IMR-90 (cell line): ENCODE measurements at regions not wholly inside any gene's neighbourhood (a gene's known extent, or its start where the extent isn't known, plus 50 kb on each side); places are given as distances from the start of the nearest gene placed in this dataset.

ENCODE experiments used
- BHLHE40 ChIP-seq: fragments of 150-350 bp; IDR thresholded peaks from 2 replicates; pipeline ENCODE4 v1.6.1; 2016; ENCODE audit warnings: mild to moderate bottlenecking, low read depth, low read length
- CEBPB ChIP-seq: IDR thresholded peaks from 2 replicates; pipeline ENCODE4 v1.6.1; 2012; ENCODE audit warnings: low read depth, low read length, improper control_type of control experiment
- CTCF ChIP-seq: conservative IDR thresholded peaks from 2 replicates; pipeline ENCODE4 v1.5.1; 2012; ENCODE audit warnings: mild to moderate bottlenecking, low read depth, low read length, improper control_type of control experiment
- ELK1 ChIP-seq: fragments of 150-350 bp; IDR thresholded peaks from 2 replicates; pipeline ENCODE4 v1.6.1; 2016; ENCODE audit warnings: low read depth, mild to moderate bottlenecking, low read length, moderate library complexity, borderline replicate concordance
- MAFK ChIP-seq: IDR thresholded peaks from 2 replicates; pipeline ENCODE4 v1.6.1; 2012; ENCODE audit warnings: low read depth, low read length, improper control_type of control experiment
- MAZ ChIP-seq: IDR thresholded peaks from 2 replicates; pipeline ENCODE4 v1.6.1; 2012; ENCODE audit warnings: low read depth, mild to moderate bottlenecking, low read length, improper control_type of control experiment, moderate library complexity, borderline replicate concordance
- MXI1 ChIP-seq: IDR thresholded peaks from 2 replicates; pipeline ENCODE4 v1.6.1; 2012; ENCODE audit warnings: low read depth, mild to moderate bottlenecking, low read length, moderate library complexity, borderline replicate concordance
- POLR2A ChIP-seq: IDR thresholded peaks from 2 replicates; pipeline ENCODE4 v1.6.1; 2012; ENCODE audit warnings: mild to moderate bottlenecking, low read depth, low read length
- RAD21 ChIP-seq: IDR thresholded peaks from 2 replicates; pipeline ENCODE4 v1.6.1; 2012; ENCODE audit warnings: low read length, improper control_type of control experiment
- RFX5 ChIP-seq: IDR thresholded peaks from 2 replicates; pipeline ENCODE4 v1.8.0; 2012; ENCODE audit warnings: low read depth, mild to moderate bottlenecking, low read length, moderate library complexity
- SMC3 ChIP-seq: fragments of 150-350 bp; IDR thresholded peaks from 2 replicates; pipeline ENCODE4 v1.6.1; 2016; ENCODE audit warnings: low read depth, mild to moderate bottlenecking, antibody characterized with exemption, low read length, moderate library complexity
- USF2 ChIP-seq: fragments of 150-350 bp; IDR thresholded peaks from 2 replicates; pipeline ENCODE4 v1.6.1; 2017; ENCODE audit warnings: mild to moderate bottlenecking, antibody characterized with exemption, low read length, low read depth

GRCh38 chr3:162936706-162937105 lies 1440.1 kb downstream of the OTOL1 start:
- no peak for TF ChIP-seq CTCF
- TF ChIP-seq POLR2A, result no peak
- no peak for TF ChIP-seq RAD21
- TF ChIP-seq ELK1, result no peak
- no peak for TF ChIP-seq BHLHE40
- TF ChIP-seq MAZ, result no peak
- TF ChIP-seq SMC3, result no peak
- no peak for TF ChIP-seq MXI1
- no peak for TF ChIP-seq RFX5
- no peak for TF ChIP-seq CEBPB
- no peak for TF ChIP-seq MAFK
- TF ChIP-seq USF2, result no peak
